A549 (cell line): ENCODE measurements at regions not wholly inside any gene's neighbourhood (a gene's known extent, or its start where the extent isn't known, plus 50 kb on each side); places are given as distances from the start of the nearest gene placed in this dataset.

Experiments used
- ATAC-seq, 2 experiments: fragments of 200-7000 bp in 1 of 2; fragments of >200 bp in 1 of 2; cut with Nextera tagmentation in 1 of 2; cut with Tn5 transposase in 1 of 2; 3 replicates each; pipeline versions ENCODE4 v1.8.0 to v1.9.1; 2018 to 2020; ENCODE audit warnings: mild to moderate bottlenecking in 1 of 2, moderate library complexity in 1 of 2
- CTCF ChIA-PET: fragments of 300-600 bp; sonication (Branson Sonifier 250); formaldehyde crosslinking; extraction: SDS; loops from one replicate; lab custom pipeline; 2021; ENCODE audit warnings: antibody characterized with exemption, inconsistent platforms; lab: Yijun Ruan, JAX
- POLR2A ChIA-PET: fragments of 350-600 bp; formaldehyde crosslinking; extraction: SDS; loops from one replicate; lab custom pipeline; 2021; ENCODE audit warnings: antibody characterized with exemption, inconsistent platforms; lab: Yijun Ruan, JAX
- DNase-seq, 2 experiments: peaks; one replicate each; pipeline versions ENCODE4 v3.0.0 to v3.0.0-alpha.2; 2011 to 2016; ENCODE audit warnings: low read depth in 1 of 2, low spot score in 1 of 2
- FAIRE-seq: peaks from 2 replicates; lab custom pipeline; 2011; peaks lifted over from hg19 to GRCh38; lab: Jason Lieb, UNC
- H3K27ac ChIP-seq, 2 experiments: fragments of >200 bp; sonication (Bioruptor Twin); formaldehyde crosslinking; 3 replicates each; pipeline ENCODE4 v1.5.1; 2016 to 2017
- H3K4me1 ChIP-seq: fragments of >200 bp; sonication (Bioruptor Twin); formaldehyde crosslinking; 3 replicates; pipeline ENCODE4 v1.6.1; 2016
- H3K4me2 ChIP-seq: fragments of >200 bp; sonication (Bioruptor Twin); formaldehyde crosslinking; 3 replicates; pipeline ENCODE4 v1.6.1; 2016
- H3K4me3 ChIP-seq: fragments of >200 bp; sonication (Bioruptor Twin); formaldehyde crosslinking; 3 replicates; pipeline ENCODE4 v1.5.1; 2016
- H3K9me3 ChIP-seq: fragments of >200 bp; sonication (Bioruptor Twin); formaldehyde crosslinking; 3 replicates; pipeline ENCODE4 v1.6.1; 2016
- ATOH8 ChIP-seq: fragments of 250-450 bp; sonication (Bioruptor Pico); IDR thresholded peaks from 2 replicates; pipeline ENCODE4 v1.5.0; 2020; ENCODE audit warnings: low read depth, mild to moderate bottlenecking, moderate library complexity
- CBX2 ChIP-seq: fragments of 200-600 bp; sonication (generic); IDR thresholded peaks from 2 replicates; pipeline ENCODE4 v1.6.1; 2016; ENCODE audit warnings: low read depth, mild to moderate bottlenecking, borderline replicate concordance
- CBX8 ChIP-seq: fragments of 200-600 bp; sonication (generic); IDR thresholded peaks from 2 replicates; pipeline ENCODE4 v1.6.1; 2016
- CEBPB ChIP-seq, 2 experiments: fragments of >200 bp in 1 of 2; sonication (Bioruptor Twin) in 1 of 2; formaldehyde crosslinking in 1 of 2; IDR thresholded peaks; 2 replicates each; pipeline ENCODE4 v1.6.1; 2012 to 2016
- CHD4 ChIP-seq: fragments of 200-600 bp; sonication (generic); IDR thresholded peaks from 2 replicates; pipeline ENCODE4 v1.6.1; 2016; ENCODE audit warnings: antibody characterized with exemption, mild to moderate bottlenecking, borderline replicate concordance
- EHMT2 ChIP-seq: fragments of 200-600 bp; sonication (generic); IDR thresholded peaks from 2 replicates; pipeline ENCODE4 v1.6.1; 2016; ENCODE audit warnings: antibody characterized with exemption, low read depth, mild to moderate bottlenecking, moderate library complexity
- ELK1 ChIP-seq: fragments of 150-350 bp; IDR thresholded peaks from 2 replicates; pipeline ENCODE4 v1.6.1; 2014; ENCODE audit warnings: low read depth, mild to moderate bottlenecking, low read length
- ESRRA ChIP-seq: fragments of 150-350 bp; IDR thresholded peaks from 2 replicates; pipeline ENCODE4 v1.6.1; 2014; ENCODE audit warnings: mild to moderate bottlenecking, low read length, borderline replicate concordance
- FOSB ChIP-seq: fragments of 250-450 bp; sonication (Bioruptor Pico); IDR thresholded peaks from 2 replicates; pipeline ENCODE4 v1.5.0; 2020; ENCODE audit warnings: mild to moderate bottlenecking, moderate library complexity
- FOSL2 ChIP-seq, 2 experiments: fragments of 450-650 bp in 1 of 2; fragments of >200 bp in 1 of 2; sonication (Bioruptor Twin) in 1 of 2; formaldehyde crosslinking; IDR thresholded peaks; 2 replicates each; pipeline versions ENCODE4 v1.5.0 to v1.6.1; 2016 to 2020; ENCODE audit warnings: mild to moderate bottlenecking in 1 of 2, moderate library complexity in 1 of 2
- GATA3 ChIP-seq: IDR thresholded peaks from 2 replicates; pipeline ENCODE4 v1.6.1; 2012; ENCODE audit warnings: borderline replicate concordance
- HDAC2 ChIP-seq: fragments of 200-600 bp; sonication (generic); IDR thresholded peaks from 2 replicates; pipeline ENCODE4 v1.6.1; 2016
- HEYL ChIP-seq: fragments of 250-450 bp; sonication (Bioruptor Pico); IDR thresholded peaks from 2 replicates; pipeline ENCODE4 v1.8.0; 2021; ENCODE audit warnings: mild to moderate bottlenecking, moderate library complexity
- HOXA7 ChIP-seq: fragments of 250-450 bp; sonication (Bioruptor Pico); IDR thresholded peaks from 2 replicates; pipeline ENCODE4 v1.5.0; 2020; ENCODE audit warnings: mild to moderate bottlenecking, moderate library complexity
- HOXB13 ChIP-seq: fragments of 250-450 bp; sonication (Bioruptor Pico); IDR thresholded peaks from 2 replicates; pipeline ENCODE4 v1.5.0; 2020; ENCODE audit warnings: low read depth, mild to moderate bottlenecking, moderate library complexity
- JUN ChIP-seq, 2 experiments: fragments of >200 bp; sonication (Bioruptor Twin); formaldehyde crosslinking; IDR thresholded peaks; 2 replicates in 1 of 2; 3 replicates in 1 of 2; pipeline ENCODE4 v1.6.1; 2016 to 2017
- JUNB ChIP-seq: fragments of >200 bp; sonication (Bioruptor Twin); formaldehyde crosslinking; IDR thresholded peaks from 2 replicates; pipeline ENCODE4 v1.6.1; 2016
- KDM1A ChIP-seq: fragments of 200-600 bp; sonication (generic); IDR thresholded peaks from 2 replicates; pipeline ENCODE4 v1.6.1; 2016; ENCODE audit warnings: low read depth, mild to moderate bottlenecking
- KDM5A ChIP-seq: fragments of 200-600 bp; sonication (generic); IDR thresholded peaks from 2 replicates; pipeline ENCODE4 v1.6.1; 2016; ENCODE audit warnings: antibody characterized with exemption, mild to moderate bottlenecking
- MAFK ChIP-seq: fragments of 450-650 bp; IDR thresholded peaks from 2 replicates; pipeline ENCODE4 v1.6.1; 2014; ENCODE audit not compliant: partially characterized antibody
- MAZ ChIP-seq: fragments of 150-350 bp; IDR thresholded peaks from 2 replicates; pipeline ENCODE4 v1.6.1; 2014; ENCODE audit warnings: antibody characterized with exemption, low read depth, low read length, borderline replicate concordance
- NPAS2 ChIP-seq: fragments of 250-450 bp; sonication (Bioruptor Pico); IDR thresholded peaks from 2 replicates; pipeline ENCODE4 v1.8.0; 2022; ENCODE audit warnings: mild to moderate bottlenecking, moderate library complexity, borderline replicate concordance
- NR3C1 ChIP-seq: fragments of >200 bp; sonication (Bioruptor Twin); formaldehyde crosslinking; IDR thresholded peaks from 3 replicates; pipeline ENCODE4 v1.6.1; 2017
- POLR2A ChIP-seq: IDR thresholded peaks from 2 replicates; pipeline ENCODE4 v1.6.1; 2012; ENCODE audit warnings: mild to moderate bottlenecking, low read length
- POLR2AphosphoS2 ChIP-seq: conservative IDR thresholded peaks from 2 replicates; pipeline ENCODE4 v1.6.1; 2012; ENCODE audit warnings: low read length, improper control_type of control experiment, inconsistent platforms
- RAD21 ChIP-seq, 2 experiments: fragments of >200 bp in 1 of 2; sonication (Bioruptor Twin) in 1 of 2; formaldehyde crosslinking in 1 of 2; IDR thresholded peaks in 1 of 2; conservative IDR thresholded peaks in 1 of 2; 2 replicates in 1 of 2; 3 replicates in 1 of 2; pipeline ENCODE4 v1.6.1; 2012 to 2018; ENCODE audit warnings: inconsistent platforms in 1 of 2
- RCOR1 ChIP-seq: fragments of 150-350 bp; IDR thresholded peaks from 2 replicates; pipeline ENCODE4 v1.6.1; 2014; ENCODE audit warnings: antibody characterized with exemption, low read length, low read depth
- TFCP2L1 ChIP-seq: fragments of 250-450 bp; sonication (Bioruptor Pico); IDR thresholded peaks from 2 replicates; pipeline ENCODE4 v1.5.0; 2021; ENCODE audit warnings: mild to moderate bottlenecking
- TP53 ChIP-seq: fragments of 250-450 bp; sonication (Bioruptor Pico); IDR thresholded peaks from 2 replicates; pipeline ENCODE4 v1.5.0; 2021; ENCODE audit warnings: mild to moderate bottlenecking, moderate library complexity
- WGBS: methylation state at CpG from one replicate; pipeline ENCODE4 v1.1.6; 2017; ENCODE audit errors: missing lambda C conversion rate; 5-methylcytosine and 5-hydroxymethylcytosine counted together
- TF ChIP-seq, protein P1 (sequence below): IDR thresholded peaks from 2 replicates; pipeline ENCODE4 v1.6.1; 2012; ENCODE audit warnings: low read depth, borderline replicate concordance
- TF ChIP-seq, protein P2 (sequence below): IDR thresholded peaks from 2 replicates; pipeline ENCODE4 v1.6.1; 2012
- TF ChIP-seq, protein P3 (sequence below): fragments of >200 bp; sonication (Bioruptor Twin); formaldehyde crosslinking; IDR thresholded peaks from 3 replicates; pipeline ENCODE4 v1.5.1; 2016
- TF ChIP-seq, protein P4 (sequence below): fragments of 450-650 bp; IDR thresholded peaks from 2 replicates; pipeline ENCODE4 v1.6.1; 2014; ENCODE audit warnings: antibody characterized with exemption

DNA sequence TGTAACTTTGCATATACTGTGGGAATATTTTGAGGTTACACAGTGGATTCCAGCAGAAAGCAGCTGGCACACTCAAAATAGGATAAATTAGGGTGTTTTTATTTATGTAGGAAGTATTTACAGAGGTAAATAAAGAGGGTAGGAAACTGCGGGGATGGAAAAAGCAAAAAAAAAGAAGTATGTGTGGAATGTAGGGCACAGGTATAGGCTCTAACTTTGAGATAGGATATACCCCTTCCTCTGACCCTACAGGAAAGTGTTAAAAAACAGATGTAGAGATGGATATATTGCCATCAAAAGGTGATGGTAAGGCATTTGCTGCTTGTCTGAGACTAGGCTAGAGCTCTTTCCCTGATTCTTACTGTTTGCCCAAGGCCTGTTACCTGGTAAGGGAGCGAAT, 173.1 kb upstream of the ANK2 start:
- H3K9me3 ChIP-seq, result no peaks in the 10 kb centered on the region
- no peak overlapping the region for H3K4me3 ChIP-seq
- H3K27ac ChIP-seq, result no peak overlapping the region
- no peak for TF ChIP-seq RCOR1
- TF ChIP-seq TP53 (CRISPR knock-in tag), result no peak
- TF ChIP-seq, protein P1, sequence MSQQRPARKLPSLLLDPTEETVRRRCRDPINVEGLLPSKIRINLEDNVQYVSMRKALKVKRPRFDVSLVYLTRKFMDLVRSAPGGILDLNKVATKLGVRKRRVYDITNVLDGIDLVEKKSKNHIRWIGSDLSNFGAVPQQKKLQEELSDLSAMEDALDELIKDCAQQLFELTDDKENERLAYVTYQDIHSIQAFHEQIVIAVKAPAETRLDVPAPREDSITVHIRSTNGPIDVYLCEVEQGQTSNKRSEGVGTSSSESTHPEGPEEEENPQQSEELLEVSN, result no peak
- no peak for TF ChIP-seq MAFK
- no peak for TF ChIP-seq NR3C1
- TF ChIP-seq, protein P2, sequence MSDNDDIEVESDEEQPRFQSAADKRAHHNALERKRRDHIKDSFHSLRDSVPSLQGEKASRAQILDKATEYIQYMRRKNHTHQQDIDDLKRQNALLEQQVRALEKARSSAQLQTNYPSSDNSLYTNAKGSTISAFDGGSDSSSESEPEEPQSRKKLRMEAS, result no peak
- no peak for TF ChIP-seq JUNB
- TF ChIP-seq KDM1A, result no peak
- TF ChIP-seq CHD4, result no peak
- TF ChIP-seq CEBPB (IDR thresholded peaks at IDR 0.05), result no peak
- TF ChIP-seq HDAC2, result no peak
- no peak for TF ChIP-seq KDM5A
- TF ChIP-seq CBX2, result no peak
- no peak for TF ChIP-seq NPAS2 (CRISPR knock-in tag)
- no peak for TF ChIP-seq FOSB (CRISPR knock-in tag)
- TF ChIP-seq POLR2AphosphoS2, result no peak
- no peak for TF ChIP-seq HOXB13
- no peak for TF ChIP-seq HOXA7 (CRISPR knock-in tag)
- no peak for ATAC-seq
- WGBS, result 53% methylated on average over 2 of the region's 2 CpGs
- CTCF ChIA-PET, result no interaction called here
- DNase-seq, result no peak
- no peaks in the 10 kb centered on the region for H3K4me1 ChIP-seq
- POLR2A ChIA-PET, result no interaction called here
- no peak for FAIRE-seq
- no peak overlapping the region for H3K4me2 ChIP-seq

- POLR2A ChIA-PET, result no interaction called here
- ATAC-seq (no peak), FAIRE-seq (no peak)
Measured at GRCh38 chr4:112881842-112882241, 167.6 kb upstream of the ANK2 start.

GRCh38 chr4:112882286-112882685, 167.2 kb upstream of the ANK2 start:
- Histone ChIP-seq H3K4me1 (no peaks in the 10 kb centered on the region), H3K9me3 (no peaks in the 10 kb centered on the region), H3K4me3 (no peak overlapping the region), H3K27ac (no peak overlapping the region), H3K4me2 (no peak overlapping the region)
- 47% methylated on average over 4 of the region's 4 CpGs for WGBS
- ATAC-seq (no peak), FAIRE-seq (no peak), DNase-seq (no peak)
- TF ChIP-seq RAD21 (conservative IDR thresholded peaks at IDR 0.05 in 1 of 2, IDR thresholded peaks at IDR 0.05 in 1 of 2), result no peak
- TF ChIP-seq FOSL2 (IDR thresholded peaks at IDR 0.05), result no peak
- no peak for TF ChIP-seq FOSL2 (CRISPR knock-in tag; IDR thresholded peaks at IDR 0.05)
- TF ChIP-seq POLR2A, result no peak
- TF ChIP-seq MAZ, result no peak
- TF ChIP-seq TFCP2L1 (CRISPR knock-in tag), result no peak
- no peak for TF ChIP-seq KDM5A
- no peak for TF ChIP-seq CBX8
- no peak for TF ChIP-seq ATOH8 (CRISPR knock-in tag)
- no peak for TF ChIP-seq JUN (IDR thresholded peaks at IDR 0.05)
- TF ChIP-seq GATA3, result no peak
- no peak for TF ChIP-seq EHMT2
- TF ChIP-seq HOXB13, result no peak
- no peak for TF ChIP-seq HDAC2
- TF ChIP-seq, protein P3, sequence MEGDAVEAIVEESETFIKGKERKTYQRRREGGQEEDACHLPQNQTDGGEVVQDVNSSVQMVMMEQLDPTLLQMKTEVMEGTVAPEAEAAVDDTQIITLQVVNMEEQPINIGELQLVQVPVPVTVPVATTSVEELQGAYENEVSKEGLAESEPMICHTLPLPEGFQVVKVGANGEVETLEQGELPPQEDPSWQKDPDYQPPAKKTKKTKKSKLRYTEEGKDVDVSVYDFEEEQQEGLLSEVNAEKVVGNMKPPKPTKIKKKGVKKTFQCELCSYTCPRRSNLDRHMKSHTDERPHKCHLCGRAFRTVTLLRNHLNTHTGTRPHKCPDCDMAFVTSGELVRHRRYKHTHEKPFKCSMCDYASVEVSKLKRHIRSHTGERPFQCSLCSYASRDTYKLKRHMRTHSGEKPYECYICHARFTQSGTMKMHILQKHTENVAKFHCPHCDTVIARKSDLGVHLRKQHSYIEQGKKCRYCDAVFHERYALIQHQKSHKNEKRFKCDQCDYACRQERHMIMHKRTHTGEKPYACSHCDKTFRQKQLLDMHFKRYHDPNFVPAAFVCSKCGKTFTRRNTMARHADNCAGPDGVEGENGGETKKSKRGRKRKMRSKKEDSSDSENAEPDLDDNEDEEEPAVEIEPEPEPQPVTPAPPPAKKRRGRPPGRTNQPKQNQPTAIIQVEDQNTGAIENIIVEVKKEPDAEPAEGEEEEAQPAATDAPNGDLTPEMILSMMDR, result no peak
- no peak for TF ChIP-seq ELK1
- TF ChIP-seq ESRRA, result no peak
- TF ChIP-seq, protein P4, sequence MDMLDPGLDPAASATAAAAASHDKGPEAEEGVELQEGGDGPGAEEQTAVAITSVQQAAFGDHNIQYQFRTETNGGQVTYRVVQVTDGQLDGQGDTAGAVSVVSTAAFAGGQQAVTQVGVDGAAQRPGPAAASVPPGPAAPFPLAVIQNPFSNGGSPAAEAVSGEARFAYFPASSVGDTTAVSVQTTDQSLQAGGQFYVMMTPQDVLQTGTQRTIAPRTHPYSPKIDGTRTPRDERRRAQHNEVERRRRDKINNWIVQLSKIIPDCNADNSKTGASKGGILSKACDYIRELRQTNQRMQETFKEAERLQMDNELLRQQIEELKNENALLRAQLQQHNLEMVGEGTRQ, result no peak
- POLR2A ChIA-PET, result no interaction called here
- CTCF ChIA-PET, result no interaction called here

More at GRCh38 chr4:112881842-112882241, 167.6 kb upstream of the ANK2 start:
- Histone ChIP-seq H3K4me1 (no peaks in the 10 kb centered on the region), H3K4me3 (no peak overlapping the region), H3K4me2 (no peak overlapping the region), H3K9me3 (no peaks in the 10 kb centered on the region), H3K27ac (no peak overlapping the region)
- 66% methylated on average over 12 of the region's 12 CpGs for WGBS
- CTCF ChIA-PET, result interaction anchor here (0.6 kb wide), 1 partner anchor 171 kb away, joined by 3 read pairs; no protein-coding TSS in a partner anchor
- DNase-seq, result no peak
- no peak for TF ChIP-seq EHMT2
- no peak for TF ChIP-seq HEYL (CRISPR knock-in tag)
